Neural cell (in vitro differentiated cells): ENCODE measurements at regions not wholly inside any gene's neighbourhood (a gene's known extent, or its start where the extent isn't known, plus 50 kb on each side); places are given as distances from the start of the nearest gene placed in this dataset.

ENCODE experiments used
- H2AFZ ChIP-seq: fragments of 200-600, 300-800 bp; sonication (generic), shearing (Covaris generic); 2 replicates; pipeline ENCODE4 v1.6.0; 2014; ENCODE audit warnings: low read depth, mild to moderate bottlenecking, antibody characterized with exemption, low read length, moderate library complexity
- H3F3A ChIP-seq: fragments of 200-600 bp; shearing (Covaris generic); 2 replicates; pipeline ENCODE4 v1.6.1; 2016; ENCODE audit warnings: mild to moderate bottlenecking, moderate library complexity, mixed read lengths, antibody characterized with exemption, low read length; ENCODE audit not compliant: insufficient read depth, poor library complexity, severe bottlenecking
- H3K27ac ChIP-seq: fragments of 200-600, 300-800 bp; sonication (generic), shearing (Covaris generic); 2 replicates; pipeline ENCODE4 v1.5.1; 2014; ENCODE audit warnings: mild to moderate bottlenecking, low read length, moderate library complexity
- H3K27me3 ChIP-seq: fragments of 300-800, 200-600 bp; sonication (generic), shearing (Covaris generic); 2 replicates; pipeline ENCODE4 v1.6.0; 2014; ENCODE audit warnings: mild to moderate bottlenecking, low read depth, low read length, moderate library complexity; ENCODE audit not compliant: insufficient read depth
- H3K36me3 ChIP-seq: fragments of 300-800, 200-600 bp; sonication (generic), shearing (Covaris generic); 2 replicates; pipeline ENCODE4 v1.5.1; 2014; ENCODE audit warnings: mild to moderate bottlenecking, antibody characterized with exemption, low read length, moderate library complexity; ENCODE audit not compliant: insufficient read depth
- H3K4me2 ChIP-seq: fragments of 300-800, 200-600 bp; sonication (generic), shearing (Covaris generic); 2 replicates; pipeline ENCODE4 v1.6.0; 2014; ENCODE audit warnings: mild to moderate bottlenecking, low read length
- H3K4me3 ChIP-seq: fragments of 300-800, 200-600 bp; sonication (generic), shearing (Covaris generic); 2 replicates; pipeline ENCODE4 v1.5.1; 2014; ENCODE audit warnings: mild to moderate bottlenecking, low read length, moderate library complexity
- H3K79me2 ChIP-seq: fragments of 200-600 bp; shearing (Covaris generic); replicated peaks from 2 replicates; pipeline ENCODE4 v1.6.0; 2014; ENCODE audit warnings: mild to moderate bottlenecking, low read length, moderate library complexity; ENCODE audit not compliant: insufficient read depth
- H3K9ac ChIP-seq: fragments of 300-800, 200-600 bp; sonication (generic), shearing (Covaris generic); 2 replicates; pipeline ENCODE4 v1.6.1; 2016; ENCODE audit warnings: mild to moderate bottlenecking, low read length, mixed read lengths
- H3K9me2 ChIP-seq: fragments of 200-600 bp; shearing (Covaris generic); 2 replicates; pipeline ENCODE4 v1.6.1; 2016; ENCODE audit warnings: mild to moderate bottlenecking, low read length, mixed read lengths; ENCODE audit not compliant: insufficient read depth
- H3K9me3 ChIP-seq: fragments of 200-600, 300-800 bp; sonication (generic), shearing (Covaris generic); 2 replicates; pipeline ENCODE4 v1.6.1; 2016; ENCODE audit warnings: mild to moderate bottlenecking, mixed run types, low read length, moderate library complexity, mixed read lengths
- H4K20me1 ChIP-seq: fragments of 200-600 bp; shearing (Covaris generic); 2 replicates; pipeline ENCODE4 v1.6.1; 2016; ENCODE audit warnings: mild to moderate bottlenecking, mixed run types; ENCODE audit not compliant: insufficient read depth
- CTCF ChIP-seq: fragments of 450-650 bp; IDR thresholded peaks from 2 replicates; pipeline ENCODE4 v1.5.1; 2014; ENCODE audit warnings: antibody characterized with exemption, mild to moderate bottlenecking, moderate library complexity; ENCODE audit not compliant: poor library complexity, severe bottlenecking
- EP300 ChIP-seq: fragments of 450-650 bp; conservative IDR thresholded peaks from 2 replicates; pipeline ENCODE4 v1.6.1; 2014; ENCODE audit warnings: antibody characterized with exemption, mild to moderate bottlenecking, moderate library complexity; ENCODE audit not compliant: poor library complexity, severe bottlenecking
- EZH2 ChIP-seq: fragments of 200-600, 300-800 bp; shearing (Covaris generic), sonication (generic); IDR thresholded peaks from 2 replicates; pipeline ENCODE4 v1.6.1; 2014; ENCODE audit warnings: antibody characterized with exemption, low read length, borderline replicate concordance, mild to moderate bottlenecking; ENCODE audit not compliant: insufficient read depth, poor library complexity, severe bottlenecking
- MXI1 ChIP-seq: fragments of 450-650 bp; conservative IDR thresholded peaks from 2 replicates; pipeline ENCODE4 v1.6.1; 2014; ENCODE audit warnings: antibody characterized with exemption, mild to moderate bottlenecking; ENCODE audit not compliant: poor library complexity, severe bottlenecking
- POLR2AphosphoS5 ChIP-seq: IDR thresholded peaks from 2 replicates; pipeline ENCODE4 v1.6.1; 2012
- RAD21 ChIP-seq: fragments of 450-650 bp; conservative IDR thresholded peaks from 2 replicates; pipeline ENCODE4 v1.6.1; 2014; ENCODE audit warnings: antibody characterized with exemption, mild to moderate bottlenecking, moderate library complexity
- REST ChIP-seq: IDR thresholded peaks from 2 replicates; pipeline ENCODE4 v1.6.1; 2012; ENCODE audit warnings: borderline replicate concordance
- SMC3 ChIP-seq: fragments of 450-650 bp; conservative IDR thresholded peaks from 2 replicates; pipeline ENCODE4 v1.6.1; 2014; ENCODE audit warnings: antibody characterized with exemption, mild to moderate bottlenecking, moderate library complexity; ENCODE audit not compliant: poor library complexity
- TAF1 ChIP-seq: IDR thresholded peaks from 2 replicates; pipeline ENCODE4 v1.6.1; 2012; ENCODE audit warnings: low read depth

GRCh38 chr18:45374236-45374635 is 241.0 kb upstream of the SLC14A2 start:
- H3K9me2 ChIP-seq: no peaks in the 10 kb centered on the region
- no peaks in the 10 kb centered on the region for H3K79me2 ChIP-seq
- H3K27ac ChIP-seq: no peak overlapping the region
- TF ChIP-seq MXI1 (no peak), EP300 (no peak), CTCF (no peak), SMC3 (no peak), REST (no peak), TAF1 (no peak), EZH2 (no peak), POLR2AphosphoS5 (no peak), RAD21 (no peak)
- no peaks in the 10 kb centered on the region for H3K27me3 ChIP-seq
- H3K4me3 ChIP-seq: no peak overlapping the region
- no peak overlapping the region for H3K9ac ChIP-seq
- no peaks in the 10 kb centered on the region for H3F3A ChIP-seq
- no peak overlapping the region for H2AFZ ChIP-seq
- H3K36me3 ChIP-seq: no peaks in the 10 kb centered on the region
- H3K4me2 ChIP-seq: no peak overlapping the region
- H4K20me1 ChIP-seq: no peaks in the 10 kb centered on the region
- no peaks in the 10 kb centered on the region for H3K9me3 ChIP-seq

GRCh38 chr18:45374878-45375630 is 240.2 kb upstream of the SLC14A2 start:
- Histone ChIP-seq H3K4me3 (no peak overlapping the region), H3K9me2 (no peaks in the 10 kb centered on the region), H2AFZ (no peak overlapping the region), H3K27ac (no peak overlapping the region), H3K27me3 (no peaks in the 10 kb centered on the region), H3K9me3 (no peaks in the 10 kb centered on the region), H3K9ac (no peak overlapping the region), H3K36me3 (no peaks in the 10 kb centered on the region), H3F3A (no peaks in the 10 kb centered on the region), H3K4me2 (no peak overlapping the region), H3K79me2 (no peaks in the 10 kb centered on the region), H4K20me1 (no peaks in the 10 kb centered on the region)
- TF ChIP-seq EP300 (no peak), POLR2AphosphoS5 (no peak), SMC3 (no peak), RAD21 (no peak), MXI1 (no peak), EZH2 (no peak), TAF1 (no peak), REST (no peak), CTCF (no peak)
